ENCODE measurements at regions not wholly inside any gene's neighbourhood (a gene's known extent, or its start where the extent isn't known, plus 50 kb on each side); places are given as distances from the start of the nearest gene placed in this dataset.

DNA sequence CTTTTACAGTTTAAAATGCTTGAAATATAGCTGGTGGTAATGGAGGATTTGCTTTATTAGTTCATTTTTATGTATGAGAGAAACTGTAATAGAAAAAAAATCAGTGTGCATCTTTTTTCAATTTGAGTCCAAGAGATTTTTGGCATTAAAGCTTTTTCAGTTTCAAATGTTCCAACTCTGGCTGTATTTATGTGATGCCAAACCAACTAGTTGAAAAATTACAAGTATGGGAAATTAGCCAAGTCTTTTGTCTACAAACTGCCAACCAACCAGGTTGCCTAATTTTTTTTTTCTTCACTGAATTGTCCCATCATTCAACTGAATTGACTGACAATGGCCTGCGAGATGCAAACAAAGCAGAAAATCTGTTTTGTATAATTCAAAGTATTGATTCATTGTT, 95.7 kb downstream of the ICOS start:
- DNase-seq (ENCODE audit: extremely low read depth, low read depth): no peak
- TF ChIP-seq, protein P1, sequence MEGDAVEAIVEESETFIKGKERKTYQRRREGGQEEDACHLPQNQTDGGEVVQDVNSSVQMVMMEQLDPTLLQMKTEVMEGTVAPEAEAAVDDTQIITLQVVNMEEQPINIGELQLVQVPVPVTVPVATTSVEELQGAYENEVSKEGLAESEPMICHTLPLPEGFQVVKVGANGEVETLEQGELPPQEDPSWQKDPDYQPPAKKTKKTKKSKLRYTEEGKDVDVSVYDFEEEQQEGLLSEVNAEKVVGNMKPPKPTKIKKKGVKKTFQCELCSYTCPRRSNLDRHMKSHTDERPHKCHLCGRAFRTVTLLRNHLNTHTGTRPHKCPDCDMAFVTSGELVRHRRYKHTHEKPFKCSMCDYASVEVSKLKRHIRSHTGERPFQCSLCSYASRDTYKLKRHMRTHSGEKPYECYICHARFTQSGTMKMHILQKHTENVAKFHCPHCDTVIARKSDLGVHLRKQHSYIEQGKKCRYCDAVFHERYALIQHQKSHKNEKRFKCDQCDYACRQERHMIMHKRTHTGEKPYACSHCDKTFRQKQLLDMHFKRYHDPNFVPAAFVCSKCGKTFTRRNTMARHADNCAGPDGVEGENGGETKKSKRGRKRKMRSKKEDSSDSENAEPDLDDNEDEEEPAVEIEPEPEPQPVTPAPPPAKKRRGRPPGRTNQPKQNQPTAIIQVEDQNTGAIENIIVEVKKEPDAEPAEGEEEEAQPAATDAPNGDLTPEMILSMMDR (IDR thresholded peaks at IDR 0.05; ENCODE audit: low read depth, low read length): no peak

DNA sequence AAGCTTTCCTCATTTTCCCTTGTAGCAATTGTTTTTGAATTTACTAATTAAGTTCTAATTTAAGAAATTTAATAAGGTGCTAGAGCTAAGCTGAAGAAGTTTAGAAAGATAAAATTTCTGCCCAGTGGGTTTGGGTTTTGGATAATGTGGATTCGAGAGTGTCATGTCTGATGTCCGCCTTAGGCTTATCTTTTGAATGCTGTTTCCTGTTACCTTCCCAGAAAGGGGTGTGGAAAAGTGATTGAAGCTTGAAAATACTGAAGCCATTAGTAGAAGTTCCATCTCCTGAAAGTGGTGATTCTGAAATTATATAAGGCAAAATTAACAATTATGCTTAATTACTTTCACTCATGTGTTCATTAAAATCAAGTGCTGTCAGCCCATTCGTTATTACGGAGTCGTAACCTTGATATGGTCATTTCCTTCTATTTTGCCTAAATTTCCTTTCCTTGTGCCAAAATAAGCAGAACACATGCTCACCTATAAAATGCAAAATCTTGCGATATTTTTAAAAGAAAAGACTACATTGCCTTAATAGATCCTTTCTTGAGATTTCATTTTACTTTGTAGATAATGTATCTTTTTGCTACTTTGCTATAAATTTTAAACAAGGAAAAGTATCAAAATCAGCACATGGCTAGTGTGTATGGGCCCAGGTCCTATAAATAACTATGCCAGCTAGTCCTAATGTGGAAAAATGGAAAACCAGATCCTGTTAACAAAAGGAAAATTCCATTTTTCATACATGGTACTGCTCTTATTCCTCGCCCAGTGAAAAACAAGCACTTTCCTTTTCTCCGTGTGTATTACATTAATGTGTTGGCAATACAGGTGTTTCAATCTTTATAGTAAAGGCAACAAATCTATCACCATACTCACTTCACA, 97.3 kb downstream of the ICOS start:
- DNase-seq (ENCODE audit: extremely low read depth, low read depth): no peak
- TF ChIP-seq, protein P1 (IDR thresholded peaks at IDR 0.05; ENCODE audit: low read depth, low read length): no peak

DNA sequence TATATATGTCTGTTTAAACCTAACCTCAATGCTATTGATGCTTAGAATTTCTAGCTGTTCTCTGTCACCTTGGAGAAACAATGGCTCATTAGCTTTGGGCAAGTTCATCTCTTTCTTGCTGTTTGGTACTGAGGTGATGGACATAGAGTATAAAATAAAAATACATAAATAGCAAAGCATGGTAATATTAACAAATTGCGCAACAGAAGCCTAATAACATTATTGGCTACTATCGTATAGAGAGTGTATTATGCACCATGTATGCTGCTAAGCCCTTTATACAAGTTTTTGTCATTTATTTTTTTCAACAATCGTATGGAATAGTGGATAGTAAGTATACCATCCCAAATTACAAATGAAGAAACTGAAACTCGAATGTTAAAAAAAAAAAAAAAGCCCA, 100.1 kb downstream of the ICOS start:
- DNase-seq (ENCODE audit: extremely low read depth, low read depth): no peak
- TF ChIP-seq, protein P1 (IDR thresholded peaks at IDR 0.05; ENCODE audit: low read depth, low read length): no peak

DNA sequence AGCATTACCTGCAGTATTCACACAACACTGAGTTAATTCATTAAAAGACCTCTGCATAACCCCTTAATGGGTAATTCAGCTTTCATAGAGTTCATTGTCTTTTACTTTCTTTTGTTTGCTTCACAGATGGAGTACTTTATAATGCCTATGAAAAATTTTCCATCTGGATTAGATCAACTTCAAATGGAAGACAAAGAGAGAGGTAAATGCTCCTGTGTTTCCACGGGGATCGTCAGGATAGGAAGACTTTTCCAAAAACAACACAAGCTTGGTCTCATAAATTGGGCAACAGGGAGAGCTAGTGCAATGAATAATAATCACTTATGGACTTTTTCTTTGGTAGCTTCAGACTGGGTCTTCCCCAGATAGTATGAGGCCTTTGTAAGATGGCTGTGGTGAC, 100.7 kb downstream of the ICOS start:
- TF ChIP-seq, protein P1 (IDR thresholded peaks at IDR 0.05; ENCODE audit: low read depth, low read length): no peak
- DNase-seq (ENCODE audit: extremely low read depth, low read depth): no peak

DNA sequence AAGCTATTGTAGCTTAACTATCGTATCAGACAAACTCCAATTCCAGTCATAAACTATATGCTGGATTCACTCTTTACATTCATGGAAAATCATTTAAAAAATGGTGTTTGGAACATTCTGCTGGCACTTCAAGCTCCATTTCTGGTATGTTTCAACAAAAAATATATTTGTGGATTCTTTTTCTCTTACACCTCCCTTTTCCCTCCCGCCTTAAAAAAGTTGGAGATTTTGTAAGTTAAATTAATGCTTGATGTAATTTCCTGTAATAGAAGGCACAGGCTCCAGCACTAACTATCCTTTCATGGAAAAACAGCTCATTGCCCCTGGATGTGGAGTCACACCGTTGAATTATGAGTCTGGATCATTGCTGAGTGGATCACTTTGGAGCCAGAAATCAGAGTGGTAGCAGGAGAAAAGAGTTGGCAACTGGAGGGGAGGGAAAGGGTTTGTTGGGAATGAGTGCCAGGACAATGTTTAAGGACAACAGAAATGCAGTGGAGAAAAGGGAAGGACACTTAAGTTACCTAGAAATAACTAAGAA, 102.8 kb downstream of the ICOS start:
- DNase-seq (ENCODE audit: extremely low read depth, low read depth): no peak
- TF ChIP-seq, protein P1 (IDR thresholded peaks at IDR 0.05; ENCODE audit: low read depth, low read length): no peak

DNA sequence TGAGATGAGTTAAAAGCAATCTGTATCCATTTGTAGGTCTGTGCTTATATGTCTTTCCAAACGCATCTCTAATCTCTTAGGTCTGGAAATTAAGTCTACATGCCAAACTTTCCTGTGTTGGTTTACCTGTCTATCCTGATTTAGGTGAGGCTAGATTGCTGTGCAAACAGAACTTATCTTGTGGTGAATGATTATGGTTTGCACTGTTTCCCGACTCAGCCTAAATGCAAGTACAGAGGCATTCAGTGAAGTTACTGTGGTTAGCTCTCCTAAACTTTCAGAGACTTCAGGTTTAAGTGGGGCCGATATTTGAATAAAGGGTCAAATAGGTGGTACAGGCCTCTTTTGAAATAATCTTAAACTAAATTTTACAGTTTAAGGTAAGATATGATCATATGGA, 103.5 kb downstream of the ICOS start:
- no peak for DNase-seq (ENCODE audit: extremely low read depth, low read depth)
- TF ChIP-seq, protein P1 (IDR thresholded peaks at IDR 0.05; ENCODE audit: low read depth, low read length): no peak

DNA sequence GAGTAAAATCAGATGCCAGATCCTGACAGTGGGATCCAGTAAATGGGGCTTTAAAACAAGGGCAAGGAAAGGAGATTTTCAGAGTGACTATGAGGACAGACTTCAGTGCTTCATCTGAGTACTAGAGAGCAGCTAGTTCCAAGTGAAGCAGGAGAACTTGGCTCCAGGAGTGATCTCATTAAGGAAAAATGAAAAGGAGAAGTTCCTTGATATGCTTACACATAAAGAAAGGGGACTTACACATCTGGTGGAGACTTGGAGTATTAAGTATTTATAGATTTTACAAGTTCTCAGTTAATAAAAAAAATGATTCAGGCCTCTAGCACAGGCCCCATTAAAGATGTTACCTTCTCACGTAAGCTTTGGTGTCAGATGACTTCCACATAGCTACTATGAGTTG, 105.8 kb downstream of the ICOS start:
- DNase-seq (ENCODE audit: extremely low read depth, low read depth): no peak
- TF ChIP-seq, protein P1 (IDR thresholded peaks at IDR 0.05; ENCODE audit: low read depth, low read length): no peak

Measured in AG09319 (cell line).